ENCODE measurements at regions not wholly inside any gene's neighbourhood (a gene's known extent, or its start where the extent isn't known, plus 50 kb on each side); places are given as distances from the start of the nearest gene placed in this dataset.
A peak's percentile ranks its signal among the peaks of the same experiment; 100 is the strongest.

DNA sequence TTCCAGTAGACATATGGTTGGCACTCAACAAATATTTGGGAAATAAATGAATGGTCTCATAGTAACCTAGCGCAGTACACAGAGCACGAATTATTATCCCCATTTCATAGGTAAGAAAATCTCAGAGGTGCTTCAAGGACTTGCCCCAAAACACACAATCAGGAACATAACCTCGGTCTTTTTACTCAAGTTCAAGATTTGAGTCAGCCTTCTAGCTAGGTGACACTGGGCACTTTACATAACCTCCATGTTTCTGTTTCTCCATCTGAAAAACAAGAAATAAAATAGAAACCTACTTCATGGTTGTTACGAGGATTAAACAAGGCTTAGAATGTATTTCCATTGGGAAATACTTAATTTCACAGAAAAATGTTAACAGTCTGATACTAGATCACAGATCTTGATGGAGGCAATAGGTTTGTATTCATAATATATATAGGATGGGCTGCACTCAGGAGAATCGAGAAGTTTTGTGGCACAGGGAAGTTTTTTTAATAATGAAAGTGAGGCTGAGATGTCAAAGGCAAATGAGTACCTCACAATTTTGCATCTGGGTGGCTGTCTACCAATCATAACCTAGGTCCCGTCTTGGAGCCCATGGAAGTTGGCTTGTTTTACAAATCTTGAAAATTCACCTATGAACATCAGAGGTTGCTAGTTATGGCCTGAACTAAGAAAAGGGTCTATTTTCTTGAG is 147.4 kb upstream of the ZC3H12C start:
- H3K27ac ChIP-seq (ENCODE audit: low read depth in 1 of 3, low read length in 2 of 3) = no peak overlapping the region
- H3K27me3 ChIP-seq (ENCODE audit: control insufficient read depth in 3 of 3, insufficient read depth in 3 of 3, low read length in 3 of 3) = no peaks in the 10 kb centered on the region
- WGBS, 3 donors = 54 to 58% (median 58%) methylated on average over 6 of the region's 6 CpGs
- H3K4me3 ChIP-seq (ENCODE audit: low read depth in 1 of 3, low read length in 3 of 3) = no peak overlapping the region
- DNase-seq (no peak), FAIRE-seq (no peak)
- H3K36me3 ChIP-seq (ENCODE audit: control insufficient read depth in 3 of 3, insufficient read depth in 2 of 3, low read depth in 1 of 3, low read length in 3 of 3) = no peaks in the 10 kb centered on the region
- no peaks in the 10 kb centered on the region for H3K4me1 ChIP-seq (ENCODE audit: control insufficient read depth in 3 of 3, insufficient read depth in 2 of 3, low read depth in 1 of 3, low read length in 2 of 3)
- peaks cover 0 to 6% of the 10 kb centered on the region in 2 donors for H3K9me3 ChIP-seq (ENCODE audit: control insufficient read depth in 2 of 2, insufficient read depth in 1 of 2, low read depth in 1 of 2, low read length in 1 of 2)

GRCh38 chr11:109946322-109946846 is 146.8 kb upstream of the ZC3H12C start:
- 12 to 15% (median 12%) methylated on average over 8 of the region's 8 CpGs for WGBS, 3 donors
- H3K27ac ChIP-seq (ENCODE audit: low read depth in 1 of 3, low read length in 2 of 3) = peak overlapping the region in 2 of 3 donors; percentile 43 to 72
- H3K4me1 ChIP-seq (ENCODE audit: control insufficient read depth in 3 of 3, insufficient read depth in 2 of 3, low read depth in 1 of 3, low read length in 2 of 3) = no peaks in the 10 kb centered on the region
- no peaks in the 10 kb centered on the region for H3K27me3 ChIP-seq (ENCODE audit: control insufficient read depth in 3 of 3, insufficient read depth in 3 of 3, low read length in 3 of 3)
- peak overlapping the region in 1 of 3 donors; percentile 22 for H3K4me3 ChIP-seq (ENCODE audit: low read depth in 1 of 3, low read length in 3 of 3)
- FAIRE-seq (no peak), DNase-seq (peak; percentile 84 to 92)
- peaks cover 0 to 6% of the 10 kb centered on the region in 2 donors for H3K9me3 ChIP-seq (ENCODE audit: control insufficient read depth in 2 of 2, insufficient read depth in 1 of 2, low read depth in 1 of 2, low read length in 1 of 2)
- H3K36me3 ChIP-seq (ENCODE audit: control insufficient read depth in 3 of 3, insufficient read depth in 2 of 3, low read depth in 1 of 3, low read length in 3 of 3) = no peaks in the 10 kb centered on the region

GRCh38 chr11:109954534-109954933 is 138.7 kb upstream of the ZC3H12C start:
- peaks cover 0 to 5% of the 10 kb centered on the region in 2 donors for H3K9me3 ChIP-seq (ENCODE audit: control insufficient read depth in 2 of 2, insufficient read depth in 1 of 2, low read depth in 1 of 2, low read length in 1 of 2)
- DNase-seq (no peak), FAIRE-seq (no peak)
- no peak overlapping the region for H3K27ac ChIP-seq (ENCODE audit: low read depth in 1 of 3, low read length in 2 of 3)
- H3K4me3 ChIP-seq (ENCODE audit: low read depth in 1 of 3, low read length in 3 of 3) = no peak overlapping the region
- H3K27me3 ChIP-seq (ENCODE audit: control insufficient read depth in 3 of 3, insufficient read depth in 3 of 3, low read length in 3 of 3) = no peaks in the 10 kb centered on the region
- no peaks in the 10 kb centered on the region for H3K36me3 ChIP-seq (ENCODE audit: control insufficient read depth in 3 of 3, insufficient read depth in 2 of 3, low read depth in 1 of 3, low read length in 3 of 3)
- 83 to 85% (median 84%) methylated on average over 2 of the region's 2 CpGs for WGBS, 3 donors
- H3K4me1 ChIP-seq (ENCODE audit: control insufficient read depth in 3 of 3, insufficient read depth in 2 of 3, low read depth in 1 of 3, low read length in 2 of 3) = no peaks in the 10 kb centered on the region

DNA sequence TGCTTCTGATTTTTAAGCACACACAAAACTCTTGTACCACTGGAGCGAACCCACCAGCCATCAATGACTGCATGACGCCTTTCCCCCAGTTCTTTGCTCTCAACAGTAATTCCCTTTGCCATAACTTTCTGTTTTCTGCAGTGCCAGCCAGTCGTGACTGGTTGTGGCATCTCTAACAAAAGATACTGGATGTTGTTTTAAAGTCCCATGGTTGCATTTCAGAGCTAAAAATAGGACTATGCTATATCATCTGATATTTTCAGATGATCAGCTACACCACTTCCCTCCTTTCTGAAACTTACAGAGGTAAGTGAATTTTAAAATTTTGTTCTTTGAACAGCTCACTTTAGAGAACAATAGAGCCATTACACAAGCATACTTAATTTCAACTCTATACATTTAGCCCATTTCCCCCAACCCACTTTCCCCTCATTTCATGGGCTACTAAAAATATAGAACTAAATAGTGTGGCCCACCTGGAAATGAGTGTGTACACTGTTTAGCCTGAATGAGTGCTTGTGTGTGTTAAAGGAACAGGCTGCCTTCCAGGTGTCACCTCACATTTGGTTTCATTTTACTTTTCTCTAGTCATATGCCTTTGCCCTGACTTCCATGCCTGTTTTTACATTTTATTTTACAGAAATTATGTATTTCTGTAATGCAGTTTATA is 136.9 kb upstream of the ZC3H12C start:
- DNase-seq = no peak
- Histone ChIP-seq H3K27ac (ENCODE audit: low read depth in 1 of 3, low read length in 2 of 3) (peak overlapping the region in 1 of 3 donors; percentile 32), H3K4me3 (ENCODE audit: low read depth in 1 of 3, low read length in 3 of 3) (no peak overlapping the region), H3K36me3 (ENCODE audit: control insufficient read depth in 3 of 3, insufficient read depth in 2 of 3, low read depth in 1 of 3, low read length in 3 of 3) (no peaks in the 10 kb centered on the region), H3K4me1 (ENCODE audit: control insufficient read depth in 3 of 3, insufficient read depth in 2 of 3, low read depth in 1 of 3, low read length in 2 of 3) (no peaks in the 10 kb centered on the region), H3K27me3 (ENCODE audit: control insufficient read depth in 3 of 3, insufficient read depth in 3 of 3, low read length in 3 of 3) (no peaks in the 10 kb centered on the region), H3K9me3 (ENCODE audit: control insufficient read depth in 2 of 2, insufficient read depth in 1 of 2, low read depth in 1 of 2, low read length in 1 of 2) (no peaks in the 10 kb centered on the region)
- no peak for FAIRE-seq
- 77 to 86% (median 80%) methylated on average over 3 of the region's 3 CpGs for WGBS, 3 donors

DNA sequence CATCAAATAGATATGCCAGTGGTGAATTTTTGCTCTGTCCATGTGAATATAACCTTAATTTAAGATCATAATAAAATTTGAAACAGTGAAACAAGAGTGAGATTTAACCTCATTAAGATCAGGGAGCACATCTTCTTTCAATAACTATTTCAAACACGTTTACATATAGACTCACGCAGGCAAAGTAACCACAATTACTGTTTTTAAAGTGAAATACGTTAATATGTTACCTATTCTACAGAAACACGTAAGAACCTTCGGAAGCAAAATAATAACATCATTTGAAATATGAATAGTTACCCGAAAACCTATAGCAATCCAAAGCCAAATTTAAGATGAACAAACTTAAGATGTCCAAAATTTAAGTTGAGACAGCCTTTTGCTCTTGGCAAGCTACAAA is 136.2 kb upstream of the ZC3H12C start:
- Histone ChIP-seq H3K9me3 (ENCODE audit: control insufficient read depth in 2 of 2, insufficient read depth in 1 of 2, low read depth in 1 of 2, low read length in 1 of 2) (no peaks in the 10 kb centered on the region), H3K4me1 (ENCODE audit: control insufficient read depth in 3 of 3, insufficient read depth in 2 of 3, low read depth in 1 of 3, low read length in 2 of 3) (no peaks in the 10 kb centered on the region), H3K27ac (ENCODE audit: low read depth in 1 of 3, low read length in 2 of 3) (no peak overlapping the region), H3K36me3 (ENCODE audit: control insufficient read depth in 3 of 3, insufficient read depth in 2 of 3, low read depth in 1 of 3, low read length in 3 of 3) (no peaks in the 10 kb centered on the region), H3K4me3 (ENCODE audit: low read depth in 1 of 3, low read length in 3 of 3) (no peak overlapping the region), H3K27me3 (ENCODE audit: control insufficient read depth in 3 of 3, insufficient read depth in 3 of 3, low read length in 3 of 3) (no peaks in the 10 kb centered on the region)
- no peak for FAIRE-seq
- WGBS, 3 donors = 81 to 84% (median 84%) methylated on average over 6 of the region's 6 CpGs
- no peak for DNase-seq

GRCh38 chr11:109957601-109958000 is 135.6 kb upstream of the ZC3H12C start:
- Histone ChIP-seq H3K9me3 (ENCODE audit: control insufficient read depth in 2 of 2, insufficient read depth in 1 of 2, low read depth in 1 of 2, low read length in 1 of 2) (no peaks in the 10 kb centered on the region), H3K4me3 (ENCODE audit: low read depth in 1 of 3, low read length in 3 of 3) (no peak overlapping the region), H3K27me3 (ENCODE audit: control insufficient read depth in 3 of 3, insufficient read depth in 3 of 3, low read length in 3 of 3) (no peaks in the 10 kb centered on the region), H3K36me3 (ENCODE audit: control insufficient read depth in 3 of 3, insufficient read depth in 2 of 3, low read depth in 1 of 3, low read length in 3 of 3) (no peaks in the 10 kb centered on the region), H3K4me1 (ENCODE audit: control insufficient read depth in 3 of 3, insufficient read depth in 2 of 3, low read depth in 1 of 3, low read length in 2 of 3) (no peaks in the 10 kb centered on the region), H3K27ac (ENCODE audit: low read depth in 1 of 3, low read length in 2 of 3) (no peak overlapping the region)
- FAIRE-seq = no peak
- DNase-seq = no peak

GRCh38 chr11:109958131-109958820 is 134.9 kb upstream of the ZC3H12C start:
- Histone ChIP-seq H3K27ac (ENCODE audit: low read depth in 1 of 3, low read length in 2 of 3) (no peak overlapping the region), H3K36me3 (ENCODE audit: control insufficient read depth in 3 of 3, insufficient read depth in 2 of 3, low read depth in 1 of 3, low read length in 3 of 3) (no peaks in the 10 kb centered on the region), H3K9me3 (ENCODE audit: control insufficient read depth in 2 of 2, insufficient read depth in 1 of 2, low read depth in 1 of 2, low read length in 1 of 2) (no peaks in the 10 kb centered on the region), H3K4me3 (ENCODE audit: low read depth in 1 of 3, low read length in 3 of 3) (no peak overlapping the region), H3K27me3 (ENCODE audit: control insufficient read depth in 3 of 3, insufficient read depth in 3 of 3, low read length in 3 of 3) (no peaks in the 10 kb centered on the region), H3K4me1 (ENCODE audit: control insufficient read depth in 3 of 3, insufficient read depth in 2 of 3, low read depth in 1 of 3, low read length in 2 of 3) (no peaks in the 10 kb centered on the region)
- DNase-seq (no peak), FAIRE-seq (no peak)
- 92 to 95% (median 93%) methylated on average over 9 of the region's 9 CpGs for WGBS, 3 donors

- no peaks in the 10 kb centered on the region for H3K9me3 ChIP-seq (ENCODE audit: control insufficient read depth in 2 of 2, insufficient read depth in 1 of 2, low read depth in 1 of 2, low read length in 1 of 2)
- H3K27ac ChIP-seq (ENCODE audit: low read depth in 1 of 3, low read length in 2 of 3) = no peak overlapping the region
- 62 to 65% (median 64%) methylated on average over 2 of the region's 2 CpGs for WGBS, 3 donors
- no peaks in the 10 kb centered on the region for H3K4me1 ChIP-seq (ENCODE audit: control insufficient read depth in 3 of 3, insufficient read depth in 2 of 3, low read depth in 1 of 3, low read length in 2 of 3)
- H3K27me3 ChIP-seq (ENCODE audit: control insufficient read depth in 3 of 3, insufficient read depth in 3 of 3, low read length in 3 of 3) = no peaks in the 10 kb centered on the region
- H3K36me3 ChIP-seq (ENCODE audit: control insufficient read depth in 3 of 3, insufficient read depth in 2 of 3, low read depth in 1 of 3, low read length in 3 of 3) = no peaks in the 10 kb centered on the region
- no peak for DNase-seq
- no peak overlapping the region for H3K4me3 ChIP-seq (ENCODE audit: low read depth in 1 of 3, low read length in 3 of 3)
- no peak for FAIRE-seq
Observed at GRCh38 chr11:109958821-109959166, 134.4 kb upstream of the ZC3H12C start.
